GM23338 (cell line): ENCODE measurements at regions not wholly inside any gene's neighbourhood (a gene's known extent, or its start where the extent isn't known, plus 50 kb on each side); places are given as distances from the start of the nearest gene placed in this dataset.

Experiments
- ATAC-seq: fragments of 200-7000 bp; cut with Tn5 transposase; 3 replicates; pipeline ENCODE4 v1.9.1; 2020
- DNase-seq: peaks from one replicate; pipeline ENCODE4 v3.0.0-alpha.2; 2015; ENCODE audit warnings: low spot score
- H2AFZ ChIP-seq: fragments of 200-600 bp; sonication (generic); 2 replicates; pipeline ENCODE4 v1.8.0; 2016; ENCODE audit warnings: antibody characterized with exemption, mild to moderate bottlenecking, moderate library complexity
- H3F3A ChIP-seq: fragments of 200-600 bp; sonication (generic); replicated peaks from 2 replicates; pipeline ENCODE4 v1.8.0; 2017; ENCODE audit warnings: antibody characterized with exemption, mixed run types, low read depth
- H3K27ac ChIP-seq: fragments of 200-600 bp; sonication (generic); 2 replicates; pipeline ENCODE4 v1.6.1; 2016; ENCODE audit warnings: low read depth
- H3K27me3 ChIP-seq: fragments of 200-600 bp; sonication (generic); 2 replicates; pipeline ENCODE4 v1.8.0; 2016; ENCODE audit warnings: mild to moderate bottlenecking, mixed run types, moderate library complexity; ENCODE audit not compliant: insufficient read depth
- H3K36me3 ChIP-seq: fragments of 200-600 bp; sonication (generic); 2 replicates; pipeline ENCODE4 v1.8.0; 2016; ENCODE audit warnings: mild to moderate bottlenecking; ENCODE audit not compliant: insufficient read depth
- H3K4me1 ChIP-seq: fragments of 200-600 bp; sonication (generic); 2 replicates; pipeline ENCODE4 v1.8.0; 2016; ENCODE audit warnings: mild to moderate bottlenecking, moderate library complexity; ENCODE audit not compliant: insufficient read depth
- H3K4me2 ChIP-seq: fragments of 200-600 bp; sonication (generic); 2 replicates; pipeline ENCODE4 v1.7.1; 2017; ENCODE audit warnings: mixed run types
- H3K4me3 ChIP-seq: fragments of 200-600 bp; sonication (generic); 2 replicates; pipeline ENCODE4 v1.6.1; 2016; ENCODE audit warnings: mixed run types
- H3K79me2 ChIP-seq: fragments of 200-600 bp; sonication (generic); replicated peaks from 2 replicates; pipeline ENCODE4 v1.8.0; 2017; ENCODE audit warnings: mild to moderate bottlenecking; ENCODE audit not compliant: insufficient read depth
- H3K9me2 ChIP-seq: fragments of 200-600 bp; sonication (generic); 2 replicates; pipeline ENCODE4 v1.8.0; 2017; ENCODE audit not compliant: insufficient read depth
- H4K20me1 ChIP-seq: fragments of 200-600 bp; sonication (generic); replicated peaks from 2 replicates; pipeline ENCODE4 v1.8.0; 2017; ENCODE audit warnings: mild to moderate bottlenecking; ENCODE audit not compliant: insufficient read depth
- H3K27ac Mint-ChIP-seq: 2 replicates; pipeline ENCODE4 v1.8.0; 2020; ENCODE audit warnings: inconsistent platforms, mild to moderate bottlenecking, moderate library complexity, mixed read lengths
- H3K27me3 Mint-ChIP-seq: 3 replicates; pipeline ENCODE4 v1.8.0; 2022; ENCODE audit warnings: low read depth, mild to moderate bottlenecking, moderate library complexity, mixed read lengths, inconsistent platforms; ENCODE audit not compliant: insufficient read depth, poor library complexity
- H3K36me3 Mint-ChIP-seq: 3 replicates; pipeline ENCODE4 v1.8.0; 2021; ENCODE audit warnings: low read depth, mild to moderate bottlenecking, inconsistent platforms, moderate library complexity, mixed read lengths
- H3K4me1 Mint-ChIP-seq: 3 replicates; pipeline ENCODE4 v1.8.0; 2020; ENCODE audit warnings: mild to moderate bottlenecking, inconsistent platforms, mixed read lengths
- H3K4me3 Mint-ChIP-seq: 3 replicates; pipeline ENCODE4 v1.8.0; 2021; ENCODE audit warnings: moderate library complexity, mild to moderate bottlenecking, inconsistent platforms, mixed read lengths
- H3K9me3 Mint-ChIP-seq: 3 replicates; pipeline ENCODE4 v1.8.0; 2020; ENCODE audit warnings: moderate library complexity, mild to moderate bottlenecking, inconsistent platforms, mixed read lengths
- CREB1 ChIP-seq: fragments of 250-450 bp; sonication (Bioruptor Pico); IDR thresholded peaks from 2 replicates; pipeline ENCODE4 v1.5.0; 2020; ENCODE audit warnings: low read depth, mild to moderate bottlenecking, moderate library complexity
- EZH2 ChIP-seq: fragments of 200-600 bp; sonication (generic); IDR thresholded peaks from one replicate; pipeline ENCODE4 v1.8.0; 2017; ENCODE audit warnings: antibody characterized with exemption, mild to moderate bottlenecking, low read depth; ENCODE audit not compliant: unreplicated experiment
- EZH2phosphoT487 ChIP-seq: fragments of 200-600 bp; sonication (generic); IDR thresholded peaks from one replicate; pipeline ENCODE4 v1.8.1; 2018; ENCODE audit warnings: antibody characterized with exemption; ENCODE audit not compliant: unreplicated experiment
- JUNB ChIP-seq: IDR thresholded peaks from one replicate; pipeline ENCODE4 v1.6.1; 2016; ENCODE audit warnings: antibody characterized with exemption; ENCODE audit not compliant: unreplicated experiment
- NANOG ChIP-seq: IDR thresholded peaks from 2 replicates; pipeline ENCODE4 v1.6.1; 2016; ENCODE audit warnings: antibody characterized with exemption, borderline replicate concordance
- POLR2AphosphoS5 ChIP-seq: IDR thresholded peaks from 2 replicates; pipeline ENCODE4 v1.6.1; 2016; ENCODE audit warnings: antibody characterized with exemption, low read depth
- STAT1 ChIP-seq: IDR thresholded peaks from one replicate; pipeline ENCODE4 v1.6.1; 2016; ENCODE audit warnings: antibody characterized with exemption; ENCODE audit not compliant: unreplicated experiment
- ZNF114 ChIP-seq: fragments of 250-450 bp; sonication (Bioruptor Pico); IDR thresholded peaks from 2 replicates; pipeline ENCODE4 v1.5.0; 2020; ENCODE audit warnings: mild to moderate bottlenecking, moderate library complexity
- ZNF331 ChIP-seq: fragments of 250-450 bp; sonication (Bioruptor Pico); IDR thresholded peaks from 2 replicates; pipeline ENCODE4 v1.5.0; 2020; ENCODE audit warnings: low read depth, mild to moderate bottlenecking, moderate library complexity
- TF ChIP-seq, protein P1 (sequence below): fragments of 250-450 bp; sonication (Bioruptor Pico); IDR thresholded peaks from 2 replicates; pipeline ENCODE4 v1.5.0; 2020; ENCODE audit warnings: mild to moderate bottlenecking, moderate library complexity
- TF ChIP-seq, protein P2 (sequence below), 2 experiments: fragments of 200-600 bp in 1 of 2; sonication (generic) in 1 of 2; conservative IDR thresholded peaks; 2 replicates each; pipeline versions ENCODE4 v1.5.1 to v1.6.1; 2016 to 2017; ENCODE audit warnings: antibody characterized with exemption in 2 of 2, low read depth in 2 of 2, mild to moderate bottlenecking in 2 of 2, moderate library complexity in 1 of 2
- TF ChIP-seq, protein P3 (sequence below): IDR thresholded peaks from 2 replicates; pipeline ENCODE4 v1.6.1; 2016; ENCODE audit warnings: antibody characterized with exemption

DNA sequence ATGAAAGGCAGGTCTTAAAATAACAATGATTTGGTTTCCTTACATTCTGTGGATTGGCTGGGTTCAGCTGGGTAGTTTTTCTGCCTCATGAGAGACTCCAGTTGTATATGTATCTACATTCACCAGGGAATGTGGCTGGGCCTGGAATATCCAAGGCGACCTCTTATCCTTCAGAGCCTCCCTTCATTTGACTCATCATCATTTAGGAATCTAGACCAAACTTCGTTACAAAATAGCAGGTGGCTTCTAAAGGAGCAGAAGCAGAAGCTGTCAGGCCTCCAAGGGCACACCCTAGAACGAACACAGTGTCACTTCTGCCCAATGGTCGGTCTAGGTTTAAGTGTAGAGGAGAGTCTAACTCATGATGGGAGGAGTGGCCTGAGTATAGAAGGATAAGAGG is 204.2 kb downstream of the EN1 start (continued):
- TF ChIP-seq, protein P1, sequence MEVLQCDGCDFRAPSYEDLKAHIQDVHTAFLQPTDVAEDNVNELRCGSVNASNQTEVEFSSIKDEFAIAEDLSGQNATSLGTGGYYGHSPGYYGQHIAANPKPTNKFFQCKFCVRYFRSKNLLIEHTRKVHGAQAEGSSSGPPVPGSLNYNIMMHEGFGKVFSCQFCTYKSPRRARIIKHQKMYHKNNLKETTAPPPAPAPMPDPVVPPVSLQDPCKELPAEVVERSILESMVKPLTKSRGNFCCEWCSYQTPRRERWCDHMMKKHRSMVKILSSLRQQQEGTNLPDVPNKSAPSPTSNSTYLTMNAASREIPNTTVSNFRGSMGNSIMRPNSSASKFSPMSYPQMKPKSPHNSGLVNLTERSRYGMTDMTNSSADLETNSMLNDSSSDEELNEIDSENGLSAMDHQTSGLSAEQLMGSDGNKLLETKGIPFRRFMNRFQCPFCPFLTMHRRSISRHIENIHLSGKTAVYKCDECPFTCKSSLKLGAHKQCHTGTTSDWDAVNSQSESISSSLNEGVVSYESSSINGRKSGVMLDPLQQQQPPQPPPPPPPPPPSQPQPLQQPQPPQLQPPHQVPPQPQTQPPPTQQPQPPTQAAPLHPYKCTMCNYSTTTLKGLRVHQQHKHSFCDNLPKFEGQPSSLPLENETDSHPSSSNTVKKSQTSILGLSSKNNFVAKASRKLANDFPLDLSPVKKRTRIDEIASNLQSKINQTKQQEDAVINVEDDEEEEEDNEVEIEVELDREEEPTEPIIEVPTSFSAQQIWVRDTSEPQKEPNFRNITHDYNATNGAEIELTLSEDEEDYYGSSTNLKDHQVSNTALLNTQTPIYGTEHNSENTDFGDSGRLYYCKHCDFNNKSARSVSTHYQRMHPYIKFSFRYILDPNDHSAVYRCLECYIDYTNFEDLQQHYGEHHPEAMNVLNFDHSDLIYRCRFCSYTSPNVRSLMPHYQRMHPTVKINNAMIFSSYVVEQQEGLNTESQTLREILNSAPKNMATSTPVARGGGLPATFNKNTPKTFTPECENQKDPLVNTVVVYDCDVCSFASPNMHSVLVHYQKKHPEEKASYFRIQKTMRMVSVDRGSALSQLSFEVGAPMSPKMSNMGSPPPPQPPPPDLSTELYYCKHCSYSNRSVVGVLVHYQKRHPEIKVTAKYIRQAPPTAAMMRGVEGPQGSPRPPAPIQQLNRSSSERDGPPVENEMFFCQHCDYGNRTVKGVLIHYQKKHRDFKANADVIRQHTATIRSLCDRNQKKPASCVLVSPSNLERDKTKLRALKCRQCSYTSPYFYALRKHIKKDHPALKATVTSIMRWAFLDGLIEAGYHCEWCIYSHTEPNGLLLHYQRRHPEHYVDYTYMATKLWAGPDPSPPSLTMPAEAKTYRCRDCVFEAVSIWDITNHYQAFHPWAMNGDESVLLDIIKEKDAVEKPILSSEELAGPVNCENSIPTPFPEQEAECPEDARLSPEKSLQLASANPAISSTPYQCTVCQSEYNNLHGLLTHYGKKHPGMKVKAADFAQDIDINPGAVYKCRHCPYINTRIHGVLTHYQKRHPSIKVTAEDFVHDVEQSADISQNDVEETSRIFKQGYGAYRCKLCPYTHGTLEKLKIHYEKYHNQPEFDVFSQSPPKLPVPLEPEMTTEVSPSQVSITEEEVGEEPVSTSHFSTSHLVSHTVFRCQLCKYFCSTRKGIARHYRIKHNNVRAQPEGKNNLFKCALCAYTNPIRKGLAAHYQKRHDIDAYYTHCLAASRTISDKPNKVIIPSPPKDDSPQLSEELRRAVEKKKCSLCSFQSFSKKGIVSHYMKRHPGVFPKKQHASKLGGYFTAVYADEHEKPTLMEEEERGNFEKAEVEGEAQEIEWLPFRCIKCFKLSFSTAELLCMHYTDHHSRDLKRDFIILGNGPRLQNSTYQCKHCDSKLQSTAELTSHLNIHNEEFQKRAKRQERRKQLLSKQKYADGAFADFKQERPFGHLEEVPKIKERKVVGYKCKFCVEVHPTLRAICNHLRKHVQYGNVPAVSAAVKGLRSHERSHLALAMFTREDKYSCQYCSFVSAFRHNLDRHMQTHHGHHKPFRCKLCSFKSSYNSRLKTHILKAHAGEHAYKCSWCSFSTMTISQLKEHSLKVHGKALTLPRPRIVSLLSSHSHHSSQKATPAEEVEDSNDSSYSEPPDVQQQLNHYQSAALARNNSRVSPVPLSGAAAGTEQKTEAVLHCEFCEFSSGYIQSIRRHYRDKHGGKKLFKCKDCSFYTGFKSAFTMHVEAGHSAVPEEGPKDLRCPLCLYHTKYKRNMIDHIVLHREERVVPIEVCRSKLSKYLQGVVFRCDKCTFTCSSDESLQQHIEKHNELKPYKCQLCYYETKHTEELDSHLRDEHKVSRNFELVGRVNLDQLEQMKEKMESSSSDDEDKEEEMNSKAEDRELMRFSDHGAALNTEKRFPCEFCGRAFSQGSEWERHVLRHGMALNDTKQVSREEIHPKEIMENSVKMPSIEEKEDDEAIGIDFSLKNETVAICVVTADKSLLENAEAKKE (CRISPR knock-in tag) = no peak
- TF ChIP-seq, protein P2, sequence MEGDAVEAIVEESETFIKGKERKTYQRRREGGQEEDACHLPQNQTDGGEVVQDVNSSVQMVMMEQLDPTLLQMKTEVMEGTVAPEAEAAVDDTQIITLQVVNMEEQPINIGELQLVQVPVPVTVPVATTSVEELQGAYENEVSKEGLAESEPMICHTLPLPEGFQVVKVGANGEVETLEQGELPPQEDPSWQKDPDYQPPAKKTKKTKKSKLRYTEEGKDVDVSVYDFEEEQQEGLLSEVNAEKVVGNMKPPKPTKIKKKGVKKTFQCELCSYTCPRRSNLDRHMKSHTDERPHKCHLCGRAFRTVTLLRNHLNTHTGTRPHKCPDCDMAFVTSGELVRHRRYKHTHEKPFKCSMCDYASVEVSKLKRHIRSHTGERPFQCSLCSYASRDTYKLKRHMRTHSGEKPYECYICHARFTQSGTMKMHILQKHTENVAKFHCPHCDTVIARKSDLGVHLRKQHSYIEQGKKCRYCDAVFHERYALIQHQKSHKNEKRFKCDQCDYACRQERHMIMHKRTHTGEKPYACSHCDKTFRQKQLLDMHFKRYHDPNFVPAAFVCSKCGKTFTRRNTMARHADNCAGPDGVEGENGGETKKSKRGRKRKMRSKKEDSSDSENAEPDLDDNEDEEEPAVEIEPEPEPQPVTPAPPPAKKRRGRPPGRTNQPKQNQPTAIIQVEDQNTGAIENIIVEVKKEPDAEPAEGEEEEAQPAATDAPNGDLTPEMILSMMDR (conservative IDR thresholded peaks at IDR 0.05; ENCODE audit: low read depth in 2 of 2) = no peak
- TF ChIP-seq JUNB (no peak), ZNF331 (no peak), EZH2 (no peak), STAT1 (no peak), NANOG (no peak), POLR2AphosphoS5 (no peak), EZH2phosphoT487 (no peak)

DNA sequence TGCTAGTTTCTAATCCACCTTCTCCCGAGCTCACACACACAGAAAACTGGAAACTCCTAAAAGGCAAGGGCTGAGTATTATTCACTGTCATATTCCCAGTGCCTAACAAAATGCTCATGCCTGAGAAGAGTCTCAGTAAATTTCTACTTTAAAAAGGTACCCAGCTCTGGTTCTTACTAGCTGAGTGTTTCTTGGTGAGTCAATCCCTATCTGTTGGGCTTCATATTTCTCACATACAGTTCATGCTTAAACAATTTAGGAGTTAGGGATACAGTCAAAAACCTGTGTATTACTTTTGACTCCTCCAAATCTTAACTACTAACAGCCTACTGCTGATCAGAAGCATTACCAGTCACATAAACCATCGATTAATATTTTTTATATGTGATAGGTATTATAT is 204.9 kb downstream of the EN1 start:
- Mint-ChIP-seq H3K4me3 (no peak overlapping the region), H3K36me3 (no peaks in the 10 kb centered on the region), H3K27me3 (no peaks in the 10 kb centered on the region), H3K9me3 (peaks cover 2% of the 10 kb centered on the region; the same call in 1 of the 3 replicates), H3K4me1 (peaks cover 17% of the 10 kb centered on the region), H3K27ac (no peak overlapping the region)
- Histone ChIP-seq H3K4me1 (peaks cover 16% of the 10 kb centered on the region), H2AFZ (no peak overlapping the region), H3K4me3 (no peak overlapping the region), H3F3A (no peaks in the 10 kb centered on the region), H3K9me2 (no peaks in the 10 kb centered on the region; the same call in 1 of the 2 replicates), H3K36me3 (no peaks in the 10 kb centered on the region; the same call in 1 of the 2 replicates), H3K4me2 (no peak overlapping the region), H4K20me1 (no peaks in the 10 kb centered on the region), H3K27ac (no peak overlapping the region), H3K27me3 (no peaks in the 10 kb centered on the region), H3K79me2 (no peaks in the 10 kb centered on the region)
- ATAC-seq (no peak), DNase-seq (no peak)
- TF ChIP-seq EZH2 = no peak
- TF ChIP-seq POLR2AphosphoS5 = no peak
- no peak for TF ChIP-seq ZNF114
- no peak for TF ChIP-seq CREB1 (CRISPR knock-in tag)
- TF ChIP-seq, protein P3, sequence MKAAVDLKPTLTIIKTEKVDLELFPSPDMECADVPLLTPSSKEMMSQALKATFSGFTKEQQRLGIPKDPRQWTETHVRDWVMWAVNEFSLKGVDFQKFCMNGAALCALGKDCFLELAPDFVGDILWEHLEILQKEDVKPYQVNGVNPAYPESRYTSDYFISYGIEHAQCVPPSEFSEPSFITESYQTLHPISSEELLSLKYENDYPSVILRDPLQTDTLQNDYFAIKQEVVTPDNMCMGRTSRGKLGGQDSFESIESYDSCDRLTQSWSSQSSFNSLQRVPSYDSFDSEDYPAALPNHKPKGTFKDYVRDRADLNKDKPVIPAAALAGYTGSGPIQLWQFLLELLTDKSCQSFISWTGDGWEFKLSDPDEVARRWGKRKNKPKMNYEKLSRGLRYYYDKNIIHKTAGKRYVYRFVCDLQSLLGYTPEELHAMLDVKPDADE = no peak
